Cardiac fibroblast (primary cell): ENCODE measurements at regions not wholly inside any gene's neighbourhood (a gene's known extent, or its start where the extent isn't known, plus 50 kb on each side); places are given as distances from the start of the nearest gene placed in this dataset.

Source experiments
- DNase-seq, 2 donors: peaks; one replicate each; pipeline versions ENCODE4 v3.0.0 to v3.0.0-alpha.2; 2010; ENCODE audit warnings: low read depth in 2 of 2
- H3K4me3 ChIP-seq, 2 donors: replicated peaks in 1 of 2; 1 replicate in 1 of 2; 2 replicates in 1 of 2; pipeline ENCODE4 v1.5.1; 2011; ENCODE audit warnings: low read depth in 2 of 2, low read length in 2 of 2, mild to moderate bottlenecking in 2 of 2, moderate library complexity in 1 of 2
- TF ChIP-seq, protein P1 (sequence below): IDR thresholded peaks from one replicate; pipeline ENCODE4 v1.5.1; 2011; ENCODE audit warnings: low read depth, mild to moderate bottlenecking, low read length, inconsistent platforms

GRCh38 chr13:74929436-74929835 lies 552.5 kb downstream of the TBC1D4 start:
- DNase-seq: peak; percentile 2 to 51
- TF ChIP-seq, protein P1, sequence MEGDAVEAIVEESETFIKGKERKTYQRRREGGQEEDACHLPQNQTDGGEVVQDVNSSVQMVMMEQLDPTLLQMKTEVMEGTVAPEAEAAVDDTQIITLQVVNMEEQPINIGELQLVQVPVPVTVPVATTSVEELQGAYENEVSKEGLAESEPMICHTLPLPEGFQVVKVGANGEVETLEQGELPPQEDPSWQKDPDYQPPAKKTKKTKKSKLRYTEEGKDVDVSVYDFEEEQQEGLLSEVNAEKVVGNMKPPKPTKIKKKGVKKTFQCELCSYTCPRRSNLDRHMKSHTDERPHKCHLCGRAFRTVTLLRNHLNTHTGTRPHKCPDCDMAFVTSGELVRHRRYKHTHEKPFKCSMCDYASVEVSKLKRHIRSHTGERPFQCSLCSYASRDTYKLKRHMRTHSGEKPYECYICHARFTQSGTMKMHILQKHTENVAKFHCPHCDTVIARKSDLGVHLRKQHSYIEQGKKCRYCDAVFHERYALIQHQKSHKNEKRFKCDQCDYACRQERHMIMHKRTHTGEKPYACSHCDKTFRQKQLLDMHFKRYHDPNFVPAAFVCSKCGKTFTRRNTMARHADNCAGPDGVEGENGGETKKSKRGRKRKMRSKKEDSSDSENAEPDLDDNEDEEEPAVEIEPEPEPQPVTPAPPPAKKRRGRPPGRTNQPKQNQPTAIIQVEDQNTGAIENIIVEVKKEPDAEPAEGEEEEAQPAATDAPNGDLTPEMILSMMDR: no peak
- H3K4me3 ChIP-seq: no peak overlapping the region

- TF ChIP-seq, protein P1: no peak
- no peak overlapping the region for H3K4me3 ChIP-seq
- no peak for DNase-seq
Observed at GRCh38 chr13:74927823-74928222, 554.1 kb downstream of the TBC1D4 start.

GRCh38 chr13:74922963-74923362 lies 559.0 kb downstream of the TBC1D4 start:
- TF ChIP-seq, protein P1: no peak
- no peak for DNase-seq
- no peak overlapping the region for H3K4me3 ChIP-seq

GRCh38 chr13:74921326-74921725 lies 560.6 kb downstream of the TBC1D4 start:
- TF ChIP-seq, protein P1: no peak
- DNase-seq: no peak
- H3K4me3 ChIP-seq: no peak overlapping the region

- TF ChIP-seq, protein P1: no peak
- no peak for DNase-seq
- H3K4me3 ChIP-seq: no peak overlapping the region
Observed at GRCh38 chr13:74920920-74921319, 561.0 kb downstream of the TBC1D4 start.

DNA sequence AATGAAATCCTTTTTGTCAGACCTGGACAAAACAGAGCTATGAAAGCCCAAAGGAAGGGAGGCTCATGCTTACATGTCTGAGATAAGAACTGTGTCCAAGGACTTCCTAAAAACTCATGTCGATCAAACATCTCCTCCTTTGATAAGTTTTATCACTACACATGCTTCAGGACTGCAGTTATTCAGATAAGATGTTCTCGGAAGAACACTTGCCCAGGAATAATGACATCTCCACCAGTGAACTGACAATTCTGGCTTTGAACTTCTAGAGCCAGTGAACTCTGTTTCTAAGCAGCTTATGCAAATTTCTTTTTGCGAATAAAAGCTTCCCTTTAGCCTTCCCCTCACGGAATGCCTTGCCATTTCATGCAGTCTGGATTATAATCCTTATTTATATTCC lies 561.6 kb downstream of the TBC1D4 start:
- DNase-seq: peak in 1 of 2 donors; percentile 2
- H3K4me3 ChIP-seq: no peak overlapping the region
- TF ChIP-seq, protein P1: no peak

GRCh38 chr13:74919914-74920313 lies 562.1 kb downstream of the TBC1D4 start:
- TF ChIP-seq, protein P1: no peak
- no peak for DNase-seq
- H3K4me3 ChIP-seq: no peak overlapping the region
